ENCODE measurements at regions not wholly inside any gene's neighbourhood (a gene's known extent, or its start where the extent isn't known, plus 50 kb on each side); places are given as distances from the start of the nearest gene placed in this dataset.
"Not testable (repeated sequence)": the region's sequence is repeated elsewhere in the genome, so short reads cannot be mapped to it uniquely, and the experiment has no call there.

DNA sequence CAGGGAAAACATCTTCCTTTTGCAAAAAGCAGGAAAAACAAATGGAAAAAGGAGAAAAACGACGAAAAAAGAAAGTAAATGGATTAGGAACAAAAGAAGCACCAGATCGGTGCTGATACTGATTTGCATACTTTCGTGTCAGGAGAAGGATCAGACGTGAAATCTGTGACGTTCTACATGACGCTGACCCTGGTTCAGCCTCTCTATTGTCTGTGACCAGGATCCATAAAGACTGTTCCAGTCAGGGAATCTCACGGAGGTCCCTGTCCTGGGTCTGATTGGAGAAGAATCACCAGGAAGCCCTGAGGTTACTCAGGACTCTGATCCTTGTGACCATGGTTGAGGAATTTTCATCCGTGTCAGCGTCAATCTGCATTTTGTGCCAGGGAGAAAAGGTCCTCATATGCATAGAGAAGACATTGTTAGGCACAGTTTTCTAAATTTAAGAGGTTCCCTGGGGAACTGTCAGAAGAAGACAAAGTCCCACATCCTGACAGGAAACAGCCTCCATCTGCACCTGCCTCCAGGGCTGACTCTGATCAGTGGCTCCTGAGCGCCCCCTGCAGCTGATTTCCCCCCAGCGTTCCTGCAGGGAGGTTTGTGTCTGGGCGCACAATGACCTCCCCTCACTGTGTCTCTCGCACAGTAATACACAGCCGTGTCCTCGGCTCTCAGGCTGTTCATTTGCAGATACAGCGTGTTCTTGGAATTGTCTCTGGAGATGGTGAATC is 832.9 kb downstream of the TMEM121 start:
- not testable (repeated sequence) for DNase-seq (ENCODE audit: low read depth in 2 of 3, low spot score in 2 of 3)

DNA sequence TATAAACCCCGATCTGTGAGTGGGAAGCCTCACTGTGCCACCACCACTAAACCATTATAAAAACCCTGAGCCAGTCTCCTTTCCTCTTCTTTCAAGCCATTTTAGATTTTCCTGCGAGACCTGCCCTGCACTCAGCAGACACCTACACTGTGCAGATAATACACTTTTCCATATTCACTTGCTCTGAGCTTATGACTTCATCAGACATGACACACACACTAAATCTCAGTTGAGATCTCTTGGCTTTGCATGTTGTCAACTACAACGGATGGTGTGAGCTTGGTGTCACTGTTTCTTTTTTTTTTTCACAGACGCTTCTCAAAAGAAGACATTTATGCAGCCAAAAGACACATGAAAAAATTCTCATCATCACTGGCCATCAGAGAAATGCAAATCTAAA is 839.0 kb downstream of the TMEM121 start:
- DNase-seq (ENCODE audit: low read depth in 2 of 3, low spot score in 2 of 3): not testable (repeated sequence)

GRCh38 chr14:106365894-106366293 is 839.5 kb downstream of the TMEM121 start:
- not testable (repeated sequence) for DNase-seq (ENCODE audit: low read depth in 2 of 3, low spot score in 2 of 3)

DNA sequence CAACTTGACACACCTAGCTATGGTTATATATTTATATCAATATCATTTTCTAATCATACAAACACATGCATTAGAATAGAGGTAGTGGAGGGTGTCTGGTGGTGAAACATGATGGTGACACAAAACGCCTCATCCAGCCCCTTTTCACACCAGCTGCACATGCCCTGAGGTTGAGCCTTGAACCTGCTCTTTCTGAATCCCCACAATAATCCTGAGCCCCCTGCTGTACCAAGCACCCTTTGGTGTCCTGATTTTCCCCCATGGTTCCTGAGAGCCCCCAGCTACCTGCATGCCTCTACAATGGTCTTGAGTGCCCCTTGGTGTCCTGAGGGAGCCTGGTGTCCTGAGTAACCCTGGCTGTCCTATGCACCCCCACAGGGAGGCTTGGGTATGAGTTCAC is 840.6 kb downstream of the TMEM121 start:
- not testable (repeated sequence) for DNase-seq (ENCODE audit: low read depth in 2 of 3, low spot score in 2 of 3)

DNA sequence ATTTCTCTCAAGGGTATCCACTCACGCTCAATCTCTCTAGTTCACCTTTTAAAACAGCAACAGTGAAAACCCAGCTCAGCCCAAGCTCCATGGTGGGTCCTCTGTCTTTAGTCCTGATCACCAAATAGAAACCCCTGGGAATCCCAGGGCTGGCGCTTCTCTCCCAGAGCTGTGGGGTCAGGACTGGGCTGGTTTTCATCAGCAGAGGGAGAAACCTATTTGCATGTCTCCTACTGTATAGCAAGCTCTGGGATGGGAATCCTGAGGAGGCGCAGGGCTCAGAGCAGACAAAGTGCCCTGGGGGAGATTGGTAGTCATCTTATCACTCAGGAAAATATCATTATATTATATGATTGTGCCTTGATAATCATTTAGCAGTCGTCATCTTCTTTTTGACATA is 843.1 kb downstream of the TMEM121 start:
- not testable (repeated sequence) for DNase-seq (ENCODE audit: low read depth in 2 of 3, low spot score in 2 of 3)

- DNase-seq (ENCODE audit: low read depth in 2 of 3, low spot score in 2 of 3): peak; percentile 49 to 64 (median 55)
Measured at GRCh38 chr14:106372870-106373652, 846.7 kb downstream of the TMEM121 start.

DNA sequence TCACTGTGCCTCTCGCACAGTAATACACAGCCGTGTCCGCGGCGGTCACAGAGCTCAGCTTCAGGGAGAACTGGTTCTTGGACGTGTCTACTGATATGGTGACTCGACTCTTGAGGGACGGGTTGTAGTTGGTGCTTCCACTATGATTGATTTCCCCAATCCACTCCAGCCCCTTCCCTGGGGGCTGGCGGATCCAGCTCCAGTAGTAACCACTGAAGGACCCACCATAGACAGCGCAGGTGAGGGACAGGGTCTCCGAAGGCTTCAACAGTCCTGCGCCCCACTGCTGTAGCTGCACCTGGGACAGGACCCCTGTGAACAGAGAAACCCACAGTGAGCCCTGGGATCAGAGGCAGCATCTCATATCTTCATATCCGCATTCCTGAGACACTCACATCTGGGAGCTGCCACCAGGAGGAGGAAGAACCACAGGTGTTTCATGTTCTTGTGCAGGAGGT is 847.3 kb downstream of the TMEM121 start:
- not testable (repeated sequence) for DNase-seq (ENCODE audit: low read depth in 2 of 3, low spot score in 2 of 3)

DNA sequence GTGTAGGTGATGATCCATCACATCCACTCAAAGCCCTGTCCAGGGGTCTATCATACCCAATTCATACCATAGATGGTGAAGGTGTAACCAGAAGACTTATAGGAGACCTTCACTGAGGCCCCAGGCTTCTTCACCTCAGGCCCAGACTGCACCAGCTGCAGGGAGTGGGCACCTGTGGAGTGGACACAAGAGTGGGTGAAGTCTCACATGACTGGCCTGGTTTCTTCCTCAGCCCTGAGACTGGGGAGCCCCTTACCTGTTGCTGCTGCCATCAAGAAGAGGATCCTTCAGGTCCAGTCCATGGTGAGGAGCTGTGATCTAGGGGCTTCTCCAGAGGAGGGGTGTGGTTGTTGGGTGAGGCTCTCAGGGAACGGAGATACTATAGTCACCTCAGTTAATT is 851.0 kb downstream of the TMEM121 start:
- DNase-seq (ENCODE audit: low read depth in 2 of 3, low spot score in 2 of 3): no peak

GRCh38 chr14:106378191-106378590 is 851.8 kb downstream of the TMEM121 start:
- DNase-seq (ENCODE audit: low read depth in 2 of 3, low spot score in 2 of 3): no peak

DNA sequence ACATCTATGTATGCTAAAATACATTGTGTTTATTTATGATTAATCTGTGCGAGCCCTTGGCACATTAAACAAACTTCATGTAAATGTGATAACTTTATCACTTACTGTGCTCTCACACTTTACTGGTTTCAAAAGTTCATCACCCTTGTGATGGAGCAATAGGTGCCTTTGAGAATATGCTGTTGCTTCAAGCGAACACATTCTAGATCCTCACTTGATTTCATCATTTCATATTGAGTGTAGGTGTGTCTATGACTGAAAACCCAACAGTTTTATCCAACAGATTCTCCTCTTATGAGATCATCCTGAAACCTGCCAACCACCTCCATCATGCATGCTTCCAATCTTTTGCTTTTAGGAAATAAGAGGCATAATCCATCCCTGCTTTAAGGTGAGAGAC is 854.4 kb downstream of the TMEM121 start:
- no peak for DNase-seq (ENCODE audit: low read depth in 2 of 3, low spot score in 2 of 3)

GRCh38 chr14:106389186-106389585 is 862.8 kb downstream of the TMEM121 start:
- DNase-seq (ENCODE audit: low read depth in 2 of 3, low spot score in 2 of 3): not testable (repeated sequence)

DNA sequence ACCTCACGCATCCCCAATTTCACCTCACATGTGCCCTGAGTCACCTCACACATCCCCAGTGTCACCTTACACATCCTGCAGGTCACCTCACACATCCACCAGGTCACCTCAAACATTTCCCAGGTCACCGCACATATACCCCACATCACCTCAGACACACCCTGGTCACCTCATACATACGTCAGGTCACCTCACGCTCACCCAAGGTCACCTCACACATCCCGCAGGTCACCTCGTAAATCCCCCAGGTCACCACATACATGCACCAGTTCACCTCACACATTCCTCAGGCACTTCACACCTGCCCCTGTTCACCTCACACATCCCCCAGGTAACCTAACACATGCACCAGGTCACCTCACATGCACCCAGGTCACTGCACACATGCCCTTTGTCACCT is 864.0 kb downstream of the TMEM121 start:
- DNase-seq (ENCODE audit: low read depth in 2 of 3, low spot score in 2 of 3): no peak

GRCh38 chr14:106390947-106391346 is 864.6 kb downstream of the TMEM121 start:
- no peak for DNase-seq (ENCODE audit: low read depth in 2 of 3, low spot score in 2 of 3)

GRCh38 chr14:106393742-106394141 is 867.4 kb downstream of the TMEM121 start:
- DNase-seq (ENCODE audit: low read depth in 2 of 3, low spot score in 2 of 3): no peak

GRCh38 chr14:106395456-106396050 is 869.2 kb downstream of the TMEM121 start:
- DNase-seq (ENCODE audit: low read depth in 2 of 3, low spot score in 2 of 3): no peak

- DNase-seq (ENCODE audit: low read depth in 2 of 3, low spot score in 2 of 3): no peak
Measured at GRCh38 chr14:106396999-106397398, 870.6 kb downstream of the TMEM121 start.

DNA sequence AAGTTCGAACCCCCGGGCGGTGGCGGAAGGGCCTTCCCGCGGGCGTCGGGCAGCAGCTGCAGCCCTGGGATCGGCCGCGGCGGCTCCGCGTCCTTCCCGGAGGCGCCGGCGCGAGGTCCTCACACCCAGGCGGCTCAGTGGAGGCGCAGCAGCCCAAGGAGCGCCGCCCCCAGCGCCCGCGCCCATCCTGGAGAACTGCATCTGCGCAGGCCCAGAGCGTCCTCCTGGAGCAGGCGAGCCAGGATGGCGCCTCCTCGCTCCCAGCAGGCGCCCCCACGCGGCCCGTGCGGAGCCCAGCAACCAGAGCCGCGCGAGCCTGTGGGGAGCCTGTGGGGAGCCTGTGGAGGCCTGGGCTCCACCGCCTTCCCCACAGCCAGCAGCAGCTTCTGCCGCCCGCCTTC is 872.5 kb downstream of the TMEM121 start:
- not testable (repeated sequence) for DNase-seq (ENCODE audit: low read depth in 2 of 3, low spot score in 2 of 3)

GRCh38 chr14:106401316-106401715 is 874.9 kb downstream of the TMEM121 start:
- DNase-seq (ENCODE audit: low read depth in 2 of 3, low spot score in 2 of 3): not testable (repeated sequence)

DNA sequence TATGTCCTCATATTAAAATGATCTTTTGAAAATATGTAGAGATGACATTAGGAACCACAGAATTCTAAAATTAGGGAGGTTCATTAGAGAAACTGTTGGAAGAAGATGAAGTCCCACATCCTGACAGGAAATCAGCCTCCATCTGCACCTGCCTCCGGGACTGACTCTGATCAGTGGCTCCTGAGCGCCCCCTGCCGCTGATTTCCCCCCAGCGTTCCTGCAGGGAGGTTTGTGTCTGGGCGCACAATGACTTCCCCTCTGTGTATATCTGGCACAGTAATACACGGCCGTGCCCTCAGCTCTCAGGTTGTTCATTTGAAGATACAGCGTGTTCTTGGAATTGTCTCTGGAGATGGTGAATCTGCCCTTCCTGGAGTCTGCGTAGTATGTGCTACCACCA is 883.8 kb downstream of the TMEM121 start:
- DNase-seq (ENCODE audit: low read depth in 2 of 3, low spot score in 2 of 3): not testable (repeated sequence)

DNA sequence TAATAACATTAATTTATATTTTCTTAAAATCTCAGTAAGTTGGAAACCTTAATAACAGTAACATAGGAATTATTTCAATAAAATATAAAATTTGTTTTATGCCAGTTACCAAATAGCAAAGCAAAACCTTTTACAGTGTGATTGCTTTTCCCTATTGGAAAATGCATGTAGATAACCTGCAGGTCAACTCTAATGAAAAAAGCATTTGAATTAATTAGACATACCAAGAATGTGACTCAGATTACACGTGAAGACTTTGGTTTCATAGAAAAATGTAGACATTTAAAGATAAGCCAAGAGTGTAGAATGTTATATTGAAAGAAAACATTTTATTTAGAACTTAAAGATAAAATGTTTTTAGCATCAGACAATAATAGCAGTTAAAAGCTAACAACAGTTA is 888.1 kb downstream of the TMEM121 start:
- no peak for DNase-seq (ENCODE audit: low read depth in 2 of 3, low spot score in 2 of 3)

- DNase-seq (ENCODE audit: low read depth in 2 of 3, low spot score in 2 of 3): peak; percentile 77 to 100 (median 93)
Measured at GRCh38 chr14:106417224-106418049, 891.1 kb downstream of the TMEM121 start.

All from activated CD8-positive, alpha-beta memory T cell treated with anti-CD3 and anti-CD28 coated beads for 48 hours (primary cell).